GM23338 (cell line): ENCODE measurements at regions not wholly inside any gene's neighbourhood (a gene's known extent, or its start where the extent isn't known, plus 50 kb on each side); places are given as distances from the start of the nearest gene placed in this dataset.

Experiments used
- ATAC-seq: fragments of 200-7000 bp; cut with Tn5 transposase; 3 replicates; pipeline ENCODE4 v1.9.1; 2020
- DNase-seq: peaks from one replicate; pipeline ENCODE4 v3.0.0-alpha.2; 2015; ENCODE audit warnings: low spot score
- H2AFZ ChIP-seq: fragments of 200-600 bp; sonication (generic); 2 replicates; pipeline ENCODE4 v1.8.0; 2016; ENCODE audit warnings: antibody characterized with exemption, mild to moderate bottlenecking, moderate library complexity
- H3F3A ChIP-seq: fragments of 200-600 bp; sonication (generic); replicated peaks from 2 replicates; pipeline ENCODE4 v1.8.0; 2017; ENCODE audit warnings: antibody characterized with exemption, mixed run types, low read depth
- H3K27ac ChIP-seq: fragments of 200-600 bp; sonication (generic); 2 replicates; pipeline ENCODE4 v1.6.1; 2016; ENCODE audit warnings: low read depth
- H3K27me3 ChIP-seq: fragments of 200-600 bp; sonication (generic); 2 replicates; pipeline ENCODE4 v1.8.0; 2016; ENCODE audit warnings: mild to moderate bottlenecking, mixed run types, moderate library complexity; ENCODE audit not compliant: insufficient read depth
- H3K36me3 ChIP-seq: fragments of 200-600 bp; sonication (generic); 2 replicates; pipeline ENCODE4 v1.8.0; 2016; ENCODE audit warnings: mild to moderate bottlenecking; ENCODE audit not compliant: insufficient read depth
- H3K4me1 ChIP-seq: fragments of 200-600 bp; sonication (generic); 2 replicates; pipeline ENCODE4 v1.8.0; 2016; ENCODE audit warnings: mild to moderate bottlenecking, moderate library complexity; ENCODE audit not compliant: insufficient read depth
- H3K4me2 ChIP-seq: fragments of 200-600 bp; sonication (generic); 2 replicates; pipeline ENCODE4 v1.7.1; 2017; ENCODE audit warnings: mixed run types
- H3K4me3 ChIP-seq: fragments of 200-600 bp; sonication (generic); 2 replicates; pipeline ENCODE4 v1.6.1; 2016; ENCODE audit warnings: mixed run types
- H3K79me2 ChIP-seq: fragments of 200-600 bp; sonication (generic); replicated peaks from 2 replicates; pipeline ENCODE4 v1.8.0; 2017; ENCODE audit warnings: mild to moderate bottlenecking; ENCODE audit not compliant: insufficient read depth
- H3K9me2 ChIP-seq: fragments of 200-600 bp; sonication (generic); 2 replicates; pipeline ENCODE4 v1.8.0; 2017; ENCODE audit not compliant: insufficient read depth
- H4K20me1 ChIP-seq: fragments of 200-600 bp; sonication (generic); replicated peaks from 2 replicates; pipeline ENCODE4 v1.8.0; 2017; ENCODE audit warnings: mild to moderate bottlenecking; ENCODE audit not compliant: insufficient read depth
- H3K27ac Mint-ChIP-seq: 2 replicates; pipeline ENCODE4 v1.8.0; 2020; ENCODE audit warnings: inconsistent platforms, mild to moderate bottlenecking, moderate library complexity, mixed read lengths
- H3K27me3 Mint-ChIP-seq: 3 replicates; pipeline ENCODE4 v1.8.0; 2022; ENCODE audit warnings: low read depth, mild to moderate bottlenecking, moderate library complexity, mixed read lengths, inconsistent platforms; ENCODE audit not compliant: insufficient read depth, poor library complexity
- H3K36me3 Mint-ChIP-seq: 3 replicates; pipeline ENCODE4 v1.8.0; 2021; ENCODE audit warnings: low read depth, mild to moderate bottlenecking, inconsistent platforms, moderate library complexity, mixed read lengths
- H3K4me1 Mint-ChIP-seq: 3 replicates; pipeline ENCODE4 v1.8.0; 2020; ENCODE audit warnings: mild to moderate bottlenecking, inconsistent platforms, mixed read lengths
- H3K4me3 Mint-ChIP-seq: 3 replicates; pipeline ENCODE4 v1.8.0; 2021; ENCODE audit warnings: moderate library complexity, mild to moderate bottlenecking, inconsistent platforms, mixed read lengths
- H3K9me3 Mint-ChIP-seq: 3 replicates; pipeline ENCODE4 v1.8.0; 2020; ENCODE audit warnings: moderate library complexity, mild to moderate bottlenecking, inconsistent platforms, mixed read lengths
- CREB1 ChIP-seq: fragments of 250-450 bp; sonication (Bioruptor Pico); IDR thresholded peaks from 2 replicates; pipeline ENCODE4 v1.5.0; 2020; ENCODE audit warnings: low read depth, mild to moderate bottlenecking, moderate library complexity
- CTCF ChIP-seq, 2 experiments: fragments of 200-600 bp in 1 of 2; sonication (generic) in 1 of 2; conservative IDR thresholded peaks; 2 replicates each; pipeline versions ENCODE4 v1.5.1 to v1.6.1; 2016 to 2017; ENCODE audit warnings: antibody characterized with exemption in 2 of 2, low read depth in 2 of 2, mild to moderate bottlenecking in 2 of 2, moderate library complexity in 1 of 2
- NANOG ChIP-seq: IDR thresholded peaks from 2 replicates; pipeline ENCODE4 v1.6.1; 2016; ENCODE audit warnings: antibody characterized with exemption, borderline replicate concordance
- POLR2AphosphoS5 ChIP-seq: IDR thresholded peaks from 2 replicates; pipeline ENCODE4 v1.6.1; 2016; ENCODE audit warnings: antibody characterized with exemption, low read depth
- REST ChIP-seq: IDR thresholded peaks from one replicate; pipeline ENCODE4 v1.6.1; 2018; ENCODE audit warnings: antibody characterized with exemption; ENCODE audit not compliant: unreplicated experiment
- ZNF114 ChIP-seq: fragments of 250-450 bp; sonication (Bioruptor Pico); IDR thresholded peaks from 2 replicates; pipeline ENCODE4 v1.5.0; 2020; ENCODE audit warnings: mild to moderate bottlenecking, moderate library complexity
- ZNF462 ChIP-seq: fragments of 250-450 bp; sonication (Bioruptor Pico); IDR thresholded peaks from 2 replicates; pipeline ENCODE4 v1.5.0; 2020; ENCODE audit warnings: mild to moderate bottlenecking, moderate library complexity

GRCh38 chr9:17863213-17863883, 284.5 kb downstream of the SH3GL2 start:
- no peaks in the 10 kb centered on the region for H3K79me2 ChIP-seq
- DNase-seq = no peak
- no peak for TF ChIP-seq CREB1
- no peak for ATAC-seq
- H3K9me3 Mint-ChIP-seq = no peaks in the 10 kb centered on the region
- H3K36me3 Mint-ChIP-seq = no peaks in the 10 kb centered on the region
- no peaks in the 10 kb centered on the region for H3K27me3 Mint-ChIP-seq
- peaks cover 17% of the 10 kb centered on the region for H3K9me2 ChIP-seq
- H3K27ac Mint-ChIP-seq = no peak overlapping the region
- H3K4me2 ChIP-seq = no peak overlapping the region
- H3K4me3 Mint-ChIP-seq = no peak overlapping the region
- H3K27ac ChIP-seq = no peak overlapping the region
- no peaks in the 10 kb centered on the region for H3K4me1 Mint-ChIP-seq
- no peak overlapping the region for H2AFZ ChIP-seq
- no peaks in the 10 kb centered on the region for H3K36me3 ChIP-seq
- no peaks in the 10 kb centered on the region for H3F3A ChIP-seq
- H3K27me3 ChIP-seq = no peaks in the 10 kb centered on the region
- no peaks in the 10 kb centered on the region for H3K4me1 ChIP-seq
- no peak overlapping the region for H3K4me3 ChIP-seq
- H4K20me1 ChIP-seq = no peaks in the 10 kb centered on the region

- H3K27me3 ChIP-seq = no peaks in the 10 kb centered on the region
- TF ChIP-seq ZNF462 (CRISPR knock-in tag) = no peak
- no peak for TF ChIP-seq CREB1
- no peak for TF ChIP-seq NANOG
- no peak for TF ChIP-seq POLR2AphosphoS5
- TF ChIP-seq CTCF (conservative IDR thresholded peaks at IDR 0.05; ENCODE audit: low read depth in 2 of 2) = no peak
- no peak for TF ChIP-seq ZNF114 (CRISPR knock-in tag)
- no peak for TF ChIP-seq REST
- no peaks in the 10 kb centered on the region for H3K36me3 ChIP-seq
- Mint-ChIP-seq H3K27me3 (no peaks in the 10 kb centered on the region), H3K4me3 (no peak overlapping the region), H3K4me1 (no peaks in the 10 kb centered on the region), H3K9me3 (no peaks in the 10 kb centered on the region), H3K27ac (no peak overlapping the region), H3K36me3 (no peaks in the 10 kb centered on the region)
- no peak overlapping the region for H3K4me3 ChIP-seq
- H3K27ac ChIP-seq = no peak overlapping the region
- no peaks in the 10 kb centered on the region for H3F3A ChIP-seq
- no peaks in the 10 kb centered on the region for H3K79me2 ChIP-seq
- DNase-seq = no peak
- no peak for ATAC-seq
- H4K20me1 ChIP-seq = no peaks in the 10 kb centered on the region
- no peak overlapping the region for H3K4me2 ChIP-seq
- H3K4me1 ChIP-seq = no peaks in the 10 kb centered on the region
- no peak overlapping the region for H2AFZ ChIP-seq
- H3K9me2 ChIP-seq = peaks cover 17% of the 10 kb centered on the region
Measured at GRCh38 chr9:17863924-17864323, 285.1 kb downstream of the SH3GL2 start.
